GM21515 (cell line): ENCODE measurements at regions not wholly inside any gene's neighbourhood (a gene's known extent, or its start where the extent isn't known, plus 50 kb on each side); places are given as distances from the start of the nearest gene placed in this dataset.

Experiments used
- ATAC-seq: cut with Tn5 transposase; IDR thresholded peaks from one replicate; pipeline ENCODE4 v1.9.1; 2021; ENCODE audit not compliant: unreplicated experiment

DNA sequence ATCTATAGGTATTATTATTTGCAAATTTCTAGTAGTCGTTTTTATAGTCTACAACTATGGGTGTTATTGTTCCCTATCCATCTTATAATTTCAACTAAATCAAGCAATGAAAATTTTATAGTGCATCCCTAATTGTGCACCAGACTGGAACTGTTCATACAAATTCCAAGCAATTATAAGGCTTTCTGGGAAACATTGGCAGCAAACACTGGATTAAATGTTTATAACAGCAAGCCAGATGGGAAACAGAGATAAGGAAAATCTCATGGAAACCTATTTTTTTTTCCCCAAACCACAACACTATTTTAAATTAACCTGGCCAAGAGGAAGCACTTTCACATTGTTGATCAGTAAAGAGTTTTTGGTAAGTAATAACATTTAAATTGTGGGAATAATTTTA lies 524.3 kb downstream of the RASEF start:
- ATAC-seq: no peak

DNA sequence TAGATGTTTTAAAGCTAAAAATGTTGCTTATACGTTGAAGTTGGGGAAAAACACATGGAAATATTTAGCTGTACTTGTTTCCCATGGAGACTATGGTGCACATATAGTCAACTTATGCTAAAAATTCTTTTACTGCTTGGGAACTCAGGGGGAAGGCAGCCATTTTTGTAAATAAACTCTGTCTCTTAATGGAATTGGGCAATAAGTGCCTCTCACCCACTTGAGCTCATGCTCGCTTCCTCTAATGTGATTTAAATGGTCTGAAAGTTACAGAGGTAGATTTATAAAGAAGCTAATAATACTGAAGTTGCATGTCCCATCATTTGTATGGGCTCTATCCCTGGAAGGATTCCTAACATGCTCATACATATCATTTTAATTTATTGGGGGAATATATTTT lies 523.8 kb downstream of the RASEF start:
- no peak for ATAC-seq

DNA sequence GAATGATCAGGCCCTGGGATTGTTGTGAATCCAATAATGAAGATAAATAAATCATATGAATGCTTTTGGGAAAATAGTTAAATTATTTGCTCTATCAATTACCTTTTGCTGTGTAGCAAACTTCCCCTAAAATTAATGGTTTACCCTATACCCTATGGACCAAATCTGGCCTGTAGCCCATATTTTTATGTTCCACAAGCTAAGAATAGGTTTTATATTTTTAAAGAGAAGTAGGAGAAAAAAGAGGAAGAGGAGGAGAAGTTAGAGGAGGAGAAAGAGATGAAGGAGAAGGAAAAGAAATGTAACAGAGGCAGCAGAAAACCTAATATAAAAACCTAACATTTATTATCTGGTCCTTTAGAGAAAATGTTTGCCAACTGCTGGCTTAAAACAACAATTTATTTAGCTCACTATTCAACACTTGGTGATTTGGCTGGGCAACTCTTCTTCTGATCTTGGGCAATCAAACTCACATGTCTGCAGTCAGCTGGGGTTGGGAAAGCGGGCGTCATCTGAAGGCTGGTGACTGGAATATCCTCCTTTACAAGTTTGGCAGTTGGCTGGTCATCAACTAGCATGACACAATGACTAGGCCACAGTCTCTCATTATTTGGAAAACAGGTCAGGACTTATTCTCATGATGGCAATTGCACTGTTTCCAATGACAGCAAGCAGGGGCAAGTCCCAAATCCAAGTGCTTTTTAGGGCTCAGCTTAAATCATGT lies 522.9 kb downstream of the RASEF start:
- no peak for ATAC-seq

DNA sequence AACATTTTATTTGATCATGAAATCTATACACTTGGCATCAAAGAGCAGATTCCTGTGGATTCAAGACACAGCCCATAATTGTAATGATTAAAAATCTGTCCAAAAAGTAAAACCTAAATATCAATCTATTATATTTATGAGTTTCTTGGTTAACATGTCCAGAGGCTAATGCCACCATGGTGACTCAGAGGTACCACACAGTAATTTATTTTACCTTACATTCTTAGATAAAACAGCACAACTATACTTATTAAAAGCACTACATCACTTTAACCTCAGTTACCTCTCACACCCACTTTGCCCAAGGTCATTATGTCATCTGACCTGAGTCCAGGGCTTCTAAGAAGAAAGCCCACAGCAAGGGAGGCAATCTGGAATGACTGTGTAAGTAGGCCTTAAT lies 519.2 kb downstream of the RASEF start:
- ATAC-seq: no peak

DNA sequence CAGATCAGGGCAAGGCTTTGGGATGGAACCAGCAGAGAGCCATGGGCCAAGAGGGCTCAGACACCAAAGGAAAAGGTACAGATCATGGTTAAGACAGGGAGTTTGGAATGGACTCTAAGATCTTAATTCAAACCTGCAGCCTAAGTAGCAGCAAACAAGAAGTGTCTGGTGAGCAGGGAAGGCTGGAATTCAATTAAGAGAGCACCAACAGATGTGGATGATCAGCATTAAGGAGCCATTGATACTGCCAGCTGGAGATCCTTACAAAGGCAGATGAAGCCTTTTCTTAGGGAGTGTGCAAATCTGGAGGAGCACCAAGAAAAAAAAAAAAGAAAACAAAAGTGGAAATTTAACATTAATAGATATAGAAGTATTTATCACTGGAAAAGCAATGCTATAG lies 516.8 kb downstream of the RASEF start:
- no peak for ATAC-seq

DNA sequence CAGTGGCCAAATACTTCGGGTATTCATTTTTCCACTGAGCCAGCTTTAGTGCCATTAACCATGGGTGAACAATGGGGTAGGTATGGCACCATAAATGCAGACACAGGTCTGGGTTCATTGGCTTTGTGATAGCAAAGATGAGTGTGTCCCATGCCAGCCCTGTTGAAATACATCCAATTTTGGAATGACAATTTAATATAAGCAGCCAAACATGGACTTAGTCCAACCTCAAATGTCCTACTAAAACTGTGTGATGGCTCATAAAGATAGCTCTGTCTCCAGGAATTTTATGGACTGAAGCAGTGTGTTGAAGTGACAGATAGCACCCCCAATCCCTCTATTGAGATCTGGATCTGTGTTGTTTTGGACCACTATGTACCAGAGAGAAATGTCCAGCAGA lies 514.9 kb downstream of the RASEF start:
- no peak for ATAC-seq

DNA sequence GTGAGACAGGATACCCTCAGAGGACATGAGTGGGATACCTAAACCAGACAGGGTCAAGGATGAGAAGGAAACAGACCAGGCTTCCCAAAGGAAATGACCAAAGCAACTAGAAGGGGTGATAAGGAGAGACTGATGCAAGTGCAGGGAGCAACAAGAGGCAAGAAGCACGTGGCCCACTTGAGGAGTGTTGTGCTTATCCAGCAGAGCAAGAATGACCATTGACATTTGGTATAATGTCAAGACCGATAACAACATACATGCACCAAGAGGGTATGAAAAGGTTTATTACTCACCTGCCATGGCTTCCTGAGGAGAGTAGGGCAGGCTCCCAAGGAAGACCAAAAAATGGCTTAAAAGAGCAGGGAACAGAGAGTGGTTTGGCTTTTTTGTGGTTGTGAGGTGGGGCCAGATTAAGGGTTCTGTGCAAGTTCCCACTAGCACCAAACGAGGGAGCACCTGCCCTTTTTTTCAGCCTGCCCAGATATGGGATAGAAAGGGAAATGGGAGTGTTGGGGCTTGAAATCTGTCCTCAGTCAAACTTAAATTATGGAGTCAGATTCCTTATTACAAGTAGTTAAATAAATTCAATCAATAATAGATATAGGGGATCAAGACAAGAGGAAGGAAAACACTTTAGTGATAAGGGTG lies 513.6 kb downstream of the RASEF start:
- no peak for ATAC-seq

DNA sequence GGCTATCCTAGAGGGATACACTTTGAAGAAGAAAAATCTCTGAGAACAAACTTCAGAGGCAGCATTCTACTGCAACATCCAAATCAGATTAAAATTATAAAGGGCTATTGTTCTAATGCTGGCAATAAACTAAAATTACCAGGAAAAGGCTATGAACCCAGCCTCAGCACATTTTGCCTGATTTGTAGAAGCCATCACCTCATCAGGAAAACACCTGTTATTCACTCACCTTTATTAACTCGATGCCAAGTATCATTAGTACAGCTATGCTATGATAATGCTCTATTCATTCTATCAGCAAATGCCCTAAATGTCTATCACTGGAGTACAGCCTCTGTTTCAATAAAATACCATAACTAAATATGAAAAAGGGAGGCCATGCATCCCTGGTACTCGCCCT lies 510.2 kb downstream of the RASEF start:
- ATAC-seq: no peak

DNA sequence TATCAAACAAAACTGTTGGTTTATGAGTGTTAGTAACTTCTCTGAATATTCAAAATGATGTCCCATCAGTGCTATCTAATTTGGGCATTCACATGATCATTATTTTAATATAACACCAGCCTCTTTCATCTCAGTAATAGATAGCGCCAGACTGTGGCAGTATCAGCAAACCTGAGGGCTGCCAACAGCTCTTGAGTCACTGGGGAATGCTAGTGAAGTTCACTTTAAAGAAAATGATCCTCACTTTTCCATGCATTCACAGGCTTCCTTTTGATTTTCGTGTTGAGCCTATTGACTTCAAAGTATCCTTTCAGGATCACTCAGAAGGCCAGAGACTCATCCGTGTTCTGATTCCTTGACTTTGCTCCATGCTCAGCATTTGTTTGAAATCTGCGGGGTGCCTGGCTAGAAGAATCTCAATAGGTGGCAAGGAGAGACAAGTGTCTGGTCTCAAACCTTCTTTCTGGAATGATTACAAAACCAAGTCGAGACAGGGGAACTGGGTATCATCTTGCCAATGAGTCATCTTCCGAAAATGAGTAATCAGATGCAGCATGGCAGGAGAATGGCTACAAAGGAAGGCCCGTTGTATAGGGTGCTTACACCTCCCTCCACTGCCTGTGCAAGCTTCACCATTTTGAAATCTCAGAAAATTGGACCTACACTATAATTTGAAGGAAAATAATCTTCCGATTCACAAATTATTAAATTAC lies 509.1 kb downstream of the RASEF start:
- no peak for ATAC-seq

DNA sequence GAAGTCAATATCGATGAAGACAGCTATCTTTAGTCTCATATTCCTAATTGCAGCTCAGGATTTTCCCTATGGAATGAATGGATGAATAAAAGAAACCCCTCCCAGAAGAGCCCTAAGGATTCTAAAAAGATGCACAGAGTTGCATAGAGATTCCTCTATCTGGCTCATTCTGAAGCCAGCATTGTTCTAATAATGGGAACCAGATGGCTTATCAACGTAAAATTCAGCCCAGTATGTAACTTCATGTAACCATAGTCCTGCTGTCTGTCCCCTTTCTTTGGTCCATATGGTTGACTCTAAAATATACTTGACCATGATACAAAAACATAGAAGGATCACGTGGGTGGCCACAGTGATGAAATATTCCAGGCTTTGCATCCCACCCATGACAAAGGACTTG lies 508.6 kb downstream of the RASEF start:
- ATAC-seq: no peak

DNA sequence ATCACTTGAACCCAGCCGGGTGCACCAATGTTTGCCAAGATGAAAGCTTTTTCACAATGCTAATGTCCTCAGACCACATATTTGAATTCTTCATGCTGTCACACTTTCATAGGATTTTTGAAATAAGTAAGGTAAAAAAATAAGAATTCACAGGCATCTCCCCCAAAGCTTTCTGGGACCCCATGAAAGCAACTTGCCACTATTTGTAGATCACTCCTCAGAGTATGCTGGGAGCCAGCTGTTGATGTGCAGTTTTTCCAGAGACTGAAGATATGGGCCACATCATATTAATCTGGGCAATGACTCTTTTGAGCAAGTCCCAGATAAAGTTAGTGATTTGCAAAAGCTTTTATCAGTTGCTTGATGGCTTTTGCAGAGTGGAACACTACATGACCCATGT lies 507.9 kb downstream of the RASEF start:
- no peak for ATAC-seq

DNA sequence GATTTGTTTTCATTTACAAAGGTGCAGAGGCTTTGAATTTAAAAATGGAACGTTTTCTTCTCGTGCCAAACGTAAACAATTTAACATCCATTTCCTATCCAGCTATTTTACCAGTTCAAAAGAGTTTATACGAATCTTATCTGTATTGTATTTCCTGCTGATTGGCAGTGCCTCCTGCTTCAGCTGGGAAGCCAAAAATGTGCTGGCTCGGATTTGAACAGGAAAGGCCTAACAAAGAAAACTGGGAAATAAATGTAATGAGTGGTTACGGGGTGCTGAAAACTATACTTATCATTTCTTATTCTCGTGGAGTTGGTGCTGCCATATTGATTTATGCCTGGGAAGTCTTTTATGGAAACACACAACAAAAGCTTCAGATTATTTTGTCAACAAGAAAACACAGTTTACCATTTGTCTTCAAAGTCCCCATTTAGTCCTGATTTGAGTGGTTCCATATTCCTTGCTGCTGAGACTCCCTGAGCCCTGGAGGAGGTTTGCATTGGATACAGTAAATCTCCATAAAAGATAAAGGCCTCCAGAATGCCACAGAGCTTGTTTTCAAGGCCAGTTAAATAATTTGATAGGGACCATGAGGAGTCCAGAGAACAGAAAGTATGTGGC lies 507.4 kb downstream of the RASEF start:
- no peak for ATAC-seq

DNA sequence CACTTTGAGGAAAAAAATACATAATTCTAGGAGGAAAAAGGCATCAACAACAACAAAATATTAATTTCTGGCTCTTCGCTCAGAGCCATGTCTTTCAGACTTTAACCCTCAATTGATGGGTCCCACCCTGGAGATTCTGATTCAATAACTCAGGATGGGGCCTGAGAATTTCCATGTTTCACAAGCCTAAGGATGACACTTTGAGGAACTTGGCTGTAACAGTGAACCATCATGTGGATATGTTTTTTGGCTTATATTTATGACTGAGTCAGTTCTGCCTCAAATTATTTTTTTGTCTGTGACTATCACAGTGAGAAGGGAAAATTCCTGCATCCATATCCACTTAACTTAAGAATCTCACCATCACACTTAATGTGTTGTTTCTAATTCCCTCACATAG lies 504.6 kb downstream of the RASEF start:
- ATAC-seq: no peak

DNA sequence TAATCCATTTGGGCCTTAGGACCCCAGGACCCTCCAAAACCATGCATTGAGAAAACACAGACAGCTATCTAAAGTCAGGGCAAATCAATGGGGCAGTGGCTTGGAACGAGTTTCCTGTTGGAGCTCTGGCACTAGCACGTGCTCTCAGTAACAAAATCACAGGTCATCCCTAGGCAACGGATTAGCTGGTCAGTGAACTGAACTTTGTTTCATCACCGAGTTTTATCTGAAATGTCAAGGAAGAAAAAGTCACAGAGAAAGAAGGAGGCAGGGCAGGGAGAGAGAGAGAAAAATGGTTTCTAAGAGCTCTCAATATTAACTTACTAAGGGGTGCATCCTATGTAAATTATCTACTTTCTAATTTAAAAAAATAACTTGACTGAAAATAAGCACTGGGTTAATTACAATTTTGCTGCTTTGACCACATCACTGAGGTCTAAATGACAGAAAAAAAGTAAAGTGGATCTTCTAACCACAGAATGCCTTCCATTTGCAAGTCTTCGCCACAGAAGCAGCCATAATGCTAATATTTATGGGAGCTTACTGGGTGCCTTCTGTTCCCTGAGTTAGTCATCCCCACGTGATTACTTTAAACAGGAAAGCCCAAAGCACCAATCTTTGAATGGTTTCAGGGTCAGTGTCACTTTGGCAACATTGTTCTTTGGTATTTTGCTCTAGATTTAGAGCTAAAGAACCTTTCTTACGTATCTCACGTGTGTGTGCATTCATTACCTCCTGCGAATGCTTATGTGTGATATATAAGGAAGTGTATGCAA lies 503.9 kb downstream of the RASEF start:
- ATAC-seq: no peak

DNA sequence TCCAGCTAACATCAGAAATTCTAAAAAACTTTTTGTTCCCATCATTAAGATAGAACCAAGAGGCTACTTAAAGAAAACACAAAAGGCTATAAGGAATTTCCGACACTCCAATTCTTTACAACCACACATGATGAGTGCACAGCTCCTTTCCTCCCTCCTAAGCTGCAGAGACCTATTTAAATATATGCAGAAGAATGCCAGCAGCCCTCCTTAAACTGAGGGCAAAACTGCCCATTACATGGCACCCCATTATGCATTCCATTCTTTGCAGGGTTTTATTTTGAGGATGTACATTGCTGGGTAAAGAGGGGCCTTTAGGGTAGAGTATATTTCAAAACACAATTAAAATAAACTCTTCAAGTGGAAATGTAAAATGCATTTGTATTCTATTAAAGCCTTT lies 502.9 kb downstream of the RASEF start:
- no peak for ATAC-seq

DNA sequence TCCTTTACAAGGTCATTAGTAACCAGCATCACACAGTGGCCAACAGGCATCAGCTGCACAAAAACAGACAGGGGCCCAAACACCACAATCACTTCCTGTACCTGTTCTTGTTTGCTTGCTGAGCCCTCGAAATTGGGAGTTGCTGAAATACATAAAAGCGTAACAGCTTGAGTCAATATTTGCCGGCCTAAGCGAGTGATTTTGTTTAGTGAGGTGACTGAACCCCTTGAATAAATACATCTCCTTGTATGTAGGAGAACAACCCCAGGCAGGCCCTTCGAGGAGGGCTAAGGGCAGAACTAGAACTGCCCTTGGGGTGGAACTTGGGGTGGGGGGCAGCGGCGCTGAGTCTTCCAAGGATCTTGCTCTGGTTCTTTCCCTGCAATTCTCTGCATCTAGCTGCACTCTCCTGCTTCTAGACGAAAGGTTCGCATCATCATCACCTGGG lies 502.5 kb downstream of the RASEF start:
- ATAC-seq: no peak

DNA sequence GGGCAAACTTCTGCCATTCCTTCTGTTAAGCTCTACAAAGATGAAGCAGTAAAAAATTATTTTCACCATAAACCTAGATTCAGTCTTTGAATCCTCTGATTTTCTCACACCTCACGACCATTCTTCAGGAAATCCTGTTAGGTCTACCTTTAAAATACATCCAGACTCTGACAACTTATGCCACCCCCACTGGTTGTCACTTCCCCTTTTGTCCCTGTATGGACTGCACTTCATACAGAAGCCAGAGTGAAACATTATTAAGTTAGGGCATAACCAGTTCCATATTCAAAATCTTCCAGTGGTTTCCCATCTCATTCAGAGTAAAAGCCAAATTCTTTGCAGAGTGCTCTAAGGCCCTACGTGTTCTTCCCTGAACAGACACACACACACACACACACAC lies 499.8 kb downstream of the RASEF start:
- ATAC-seq: no peak

DNA sequence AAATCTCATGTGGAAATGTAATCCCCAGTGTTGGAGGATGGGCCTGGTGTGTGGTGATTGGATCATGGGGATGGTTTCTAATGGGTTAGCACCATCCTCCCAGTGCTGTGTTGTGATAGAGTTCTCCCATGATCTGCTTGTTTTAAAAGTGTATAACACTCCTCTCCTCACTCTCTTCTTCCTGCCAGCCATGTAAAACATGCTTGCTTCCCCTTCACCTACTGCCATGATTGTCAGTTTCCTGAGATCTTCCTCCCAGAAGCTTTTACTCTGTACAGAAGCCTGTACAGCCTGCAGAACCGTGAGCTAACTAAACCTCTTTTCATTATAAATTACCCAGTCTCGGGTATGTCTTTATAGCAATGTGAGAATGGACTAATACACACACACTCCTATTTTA lies 499.1 kb downstream of the RASEF start:
- ATAC-seq: no peak

DNA sequence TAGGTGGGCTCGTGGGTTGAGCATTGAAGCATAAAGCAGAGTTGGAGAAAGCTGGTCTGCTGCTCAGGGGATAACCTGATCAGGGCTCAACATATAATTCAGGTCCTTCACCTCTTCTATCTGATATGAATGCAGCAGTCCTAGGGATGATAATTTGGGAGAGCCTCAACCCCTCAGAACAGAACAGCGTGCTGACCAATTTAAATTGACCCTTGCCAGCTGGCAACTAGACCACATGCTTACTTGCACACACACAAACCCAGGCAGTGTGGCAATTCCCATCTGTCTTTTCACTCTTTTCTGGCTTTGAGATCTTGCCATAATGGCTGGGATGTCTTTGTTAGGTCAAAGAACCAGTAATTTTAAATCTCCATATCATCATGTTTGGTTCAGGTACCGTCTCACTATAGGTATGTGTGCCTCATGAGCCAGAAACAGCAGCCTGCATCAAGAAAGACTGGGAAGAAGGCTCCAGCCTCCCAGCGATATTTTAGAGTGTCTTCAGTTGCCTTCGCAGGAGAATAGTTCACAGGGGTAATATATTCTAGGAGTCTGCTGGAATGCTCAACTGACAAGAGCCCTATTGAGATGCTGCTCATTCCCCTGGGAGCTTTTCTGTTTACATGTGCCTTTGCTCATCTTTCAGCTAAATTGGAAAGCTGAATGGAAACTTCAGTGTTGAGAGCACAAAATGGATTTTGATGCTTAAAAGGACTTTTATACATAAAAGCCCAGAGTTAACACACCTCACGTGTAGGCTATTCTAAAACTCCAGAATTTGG lies 497.6 kb downstream of the RASEF start:
- ATAC-seq: no peak

DNA sequence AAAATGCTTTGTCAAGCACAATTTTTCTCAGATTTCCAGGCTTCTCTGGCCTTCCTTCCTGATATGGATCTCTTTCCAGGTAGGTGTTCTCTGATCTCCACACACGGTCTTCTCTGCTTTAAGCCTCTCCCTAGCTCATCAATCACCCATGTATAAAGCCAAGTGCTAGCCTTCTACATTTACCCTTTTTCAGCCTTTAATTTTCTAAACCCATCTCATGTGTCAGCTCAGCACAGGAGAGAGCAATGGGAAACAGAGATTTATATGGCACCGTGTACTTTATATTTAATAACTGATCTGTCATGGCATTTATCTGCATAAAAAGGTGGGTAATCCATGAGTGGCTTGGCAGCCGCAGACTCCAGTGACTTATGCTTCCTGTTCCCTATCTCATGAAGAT lies 495.0 kb downstream of the RASEF start:
- ATAC-seq: no peak
